Liver (tissue), 8 donors: ENCODE measurements at regions not wholly inside any gene's neighbourhood (a gene's known extent, or its start where the extent isn't known, plus 50 kb on each side); places are given as distances from the start of the nearest gene placed in this dataset.

ENCODE experiments used
- DNase-seq: peaks from one replicate; pipeline ENCODE4 v3.0.0-alpha.2; 2017; ENCODE audit warnings: low spot score
- H3K27ac ChIP-seq, 2 donors: one replicate each; pipeline ENCODE4 v1.7.0; 2013; ENCODE audit warnings: inconsistent platforms in 2 of 2, low read length in 2 of 2, control low read depth in 1 of 2, low read depth in 1 of 2, mild to moderate bottlenecking in 1 of 2
- H3K27me3 ChIP-seq, 4 donors: one replicate each; pipeline versions ENCODE4 v1.6.1 to v1.7.0; 2013; ENCODE audit warnings: low read length in 3 of 4, inconsistent platforms in 1 of 4, mild to moderate bottlenecking in 1 of 4, moderate library complexity in 1 of 4; ENCODE audit not compliant: control insufficient read depth in 4 of 4, insufficient read depth in 4 of 4
- H3K36me3 ChIP-seq, 4 donors: one replicate each; pipeline versions ENCODE4 v1.6.1 to v1.7.0; 2013; ENCODE audit warnings: low read length in 3 of 4, mild to moderate bottlenecking in 3 of 4, low read depth in 1 of 4, moderate library complexity in 1 of 4; ENCODE audit not compliant: control insufficient read depth in 4 of 4, insufficient read depth in 3 of 4
- H3K4me1 ChIP-seq, 4 donors: one replicate each; pipeline versions ENCODE4 v1.6.1 to v1.7.0; 2013; ENCODE audit warnings: low read length in 3 of 4, mild to moderate bottlenecking in 3 of 4, moderate library complexity in 1 of 4; ENCODE audit not compliant: control insufficient read depth in 4 of 4, insufficient read depth in 4 of 4
- H3K4me3 ChIP-seq, 3 donors: one replicate each; pipeline versions ENCODE4 v1.6.1 to v1.7.0; 2013; ENCODE audit warnings: low read length in 3 of 3, control low read depth in 1 of 3, low read depth in 1 of 3, mild to moderate bottlenecking in 1 of 3
- H3K9ac ChIP-seq, 2 donors: one replicate each; pipeline ENCODE4 v1.7.0; 2013; ENCODE audit warnings: low read length in 2 of 2, mild to moderate bottlenecking in 2 of 2, moderate library complexity in 2 of 2, control low read depth in 1 of 2, low read depth in 1 of 2
- H3K9me3 ChIP-seq, 4 donors: one replicate each; pipeline versions ENCODE4 v1.6.1 to v1.7.0; 2013; ENCODE audit warnings: low read length in 3 of 4; ENCODE audit not compliant: control insufficient read depth in 4 of 4
- EGR1 ChIP-seq, 2 donors: IDR thresholded peaks; 2 replicates each; pipeline ENCODE4 v1.6.1; 2016 to 2018; ENCODE audit warnings: antibody characterized with exemption in 2 of 2, low read depth in 2 of 2
- FOXA1 ChIP-seq: IDR thresholded peaks from 2 replicates; pipeline ENCODE4 v1.6.1; 2016; ENCODE audit warnings: antibody characterized with exemption
- FOXA2 ChIP-seq: IDR thresholded peaks from 2 replicates; pipeline ENCODE4 v1.6.1; 2016; ENCODE audit warnings: antibody characterized with exemption
- GABPA ChIP-seq, 2 donors: IDR thresholded peaks in 1 of 2; conservative IDR thresholded peaks in 1 of 2; 2 replicates each; pipeline ENCODE4 v1.6.1; 2016; ENCODE audit warnings: antibody characterized with exemption in 2 of 2, mild to moderate bottlenecking in 1 of 2, moderate library complexity in 1 of 2
- HNF4A ChIP-seq, 2 donors: conservative IDR thresholded peaks; 2 replicates each; pipeline ENCODE4 v1.6.1; 2016; ENCODE audit warnings: antibody characterized with exemption in 2 of 2, mild to moderate bottlenecking in 2 of 2
- HNF4G ChIP-seq: IDR thresholded peaks from 2 replicates; pipeline ENCODE4 v1.6.1; 2016; ENCODE audit warnings: antibody characterized with exemption
- JUND ChIP-seq, 2 donors: IDR thresholded peaks; 2 replicates each; pipeline ENCODE4 v1.6.1; 2016; ENCODE audit warnings: antibody characterized with exemption in 2 of 2
- NR2F2 ChIP-seq: IDR thresholded peaks from 2 replicates; pipeline ENCODE4 v1.6.1; 2016; ENCODE audit warnings: antibody characterized with exemption
- RAD21 ChIP-seq, 2 donors: IDR thresholded peaks; 2 replicates each; pipeline ENCODE4 v1.6.1; 2016; ENCODE audit warnings: antibody characterized with exemption in 2 of 2, mild to moderate bottlenecking in 2 of 2
- RXRA ChIP-seq, 2 donors: IDR thresholded peaks; 2 replicates each; pipeline ENCODE4 v1.6.1; 2017 to 2018; ENCODE audit warnings: antibody characterized with exemption in 2 of 2, mild to moderate bottlenecking in 1 of 2
- TAF1 ChIP-seq: conservative IDR thresholded peaks from 2 replicates; pipeline ENCODE4 v1.6.1; 2016; ENCODE audit warnings: antibody characterized with exemption, mild to moderate bottlenecking
- YY1 ChIP-seq: IDR thresholded peaks from 2 replicates; pipeline ENCODE4 v1.6.1; 2016; ENCODE audit warnings: antibody characterized with exemption, mild to moderate bottlenecking
- WGBS: extraction: QIAGEN DNeasy Blood & Tissue Kit; methylation state at CpG from one replicate; pipeline ENCODE4 v1.1.7; 2013; 5-methylcytosine and 5-hydroxymethylcytosine counted together
- TF ChIP-seq, protein P1 (sequence below): IDR thresholded peaks from 2 replicates; pipeline ENCODE4 v1.6.1; 2016; ENCODE audit warnings: antibody characterized with exemption
- TF ChIP-seq, protein P2 (sequence below): fragments of 150-350 bp; IDR thresholded peaks from 2 replicates; pipeline ENCODE4 v1.5.1; 2017; ENCODE audit warnings: improper control_type of control experiment, low read depth, low read length; ENCODE audit not compliant: missing input control
- TF ChIP-seq, protein P3 (sequence below): IDR thresholded peaks from 2 replicates; pipeline ENCODE4 v1.6.1; 2016; ENCODE audit warnings: antibody characterized with exemption, mild to moderate bottlenecking
- TF ChIP-seq, protein P4 (sequence below): IDR thresholded peaks from 2 replicates; pipeline ENCODE4 v1.6.1; 2016; ENCODE audit warnings: antibody characterized with exemption
- donor health status: healthy.
- donor health status: healthy.
- donor health status: healthy.
- donor health status: healthy.
- donor health status: healthy.

DNA sequence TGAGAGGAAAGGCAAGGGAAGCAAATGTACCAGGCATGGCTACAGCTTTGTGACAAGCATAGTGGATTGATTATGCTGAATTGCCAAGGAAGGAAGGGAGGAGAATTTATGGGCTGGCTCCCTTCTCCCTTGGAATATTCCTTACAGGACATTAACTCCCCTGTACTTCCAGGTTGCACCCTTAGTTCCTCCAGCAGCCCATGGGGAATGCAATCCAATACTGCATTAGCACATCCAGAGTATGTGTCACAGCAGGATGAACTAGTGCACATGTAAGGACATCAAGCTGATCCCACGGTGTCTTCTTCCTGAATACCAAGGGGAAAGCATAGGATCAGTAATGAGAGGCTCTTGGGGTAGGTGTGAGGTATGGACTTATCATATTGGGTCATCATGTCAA, 390.7 kb upstream of the POU3F2 start:
- H3K4me1 ChIP-seq: no peaks in the 10 kb centered on the region
- TF ChIP-seq FOXA2 (no peak), YY1 (no peak), HNF4G (no peak), NR2F2 (no peak), TAF1 (no peak), RAD21 (IDR thresholded peaks at IDR 0.05) (no peak), HNF4A (conservative IDR thresholded peaks at IDR 0.05) (no peak), GABPA (IDR thresholded peaks at IDR 0.05 in 1 of 2, conservative IDR thresholded peaks at IDR 0.05 in 1 of 2) (no peak), EGR1 (IDR thresholded peaks at IDR 0.05; ENCODE audit: low read depth in 2 of 2) (no peak)
- TF ChIP-seq, protein P1, sequence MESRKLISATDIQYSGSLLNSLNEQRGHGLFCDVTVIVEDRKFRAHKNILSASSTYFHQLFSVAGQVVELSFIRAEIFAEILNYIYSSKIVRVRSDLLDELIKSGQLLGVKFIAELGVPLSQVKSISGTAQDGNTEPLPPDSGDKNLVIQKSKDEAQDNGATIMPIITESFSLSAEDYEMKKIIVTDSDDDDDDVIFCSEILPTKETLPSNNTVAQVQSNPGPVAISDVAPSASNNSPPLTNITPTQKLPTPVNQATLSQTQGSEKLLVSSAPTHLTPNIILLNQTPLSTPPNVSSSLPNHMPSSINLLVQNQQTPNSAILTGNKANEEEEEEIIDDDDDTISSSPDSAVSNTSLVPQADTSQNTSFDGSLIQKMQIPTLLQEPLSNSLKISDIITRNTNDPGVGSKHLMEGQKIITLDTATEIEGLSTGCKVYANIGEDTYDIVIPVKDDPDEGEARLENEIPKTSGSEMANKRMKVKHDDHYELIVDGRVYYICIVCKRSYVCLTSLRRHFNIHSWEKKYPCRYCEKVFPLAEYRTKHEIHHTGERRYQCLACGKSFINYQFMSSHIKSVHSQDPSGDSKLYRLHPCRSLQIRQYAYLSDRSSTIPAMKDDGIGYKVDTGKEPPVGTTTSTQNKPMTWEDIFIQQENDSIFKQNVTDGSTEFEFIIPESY: no peak
- TF ChIP-seq, protein P2, sequence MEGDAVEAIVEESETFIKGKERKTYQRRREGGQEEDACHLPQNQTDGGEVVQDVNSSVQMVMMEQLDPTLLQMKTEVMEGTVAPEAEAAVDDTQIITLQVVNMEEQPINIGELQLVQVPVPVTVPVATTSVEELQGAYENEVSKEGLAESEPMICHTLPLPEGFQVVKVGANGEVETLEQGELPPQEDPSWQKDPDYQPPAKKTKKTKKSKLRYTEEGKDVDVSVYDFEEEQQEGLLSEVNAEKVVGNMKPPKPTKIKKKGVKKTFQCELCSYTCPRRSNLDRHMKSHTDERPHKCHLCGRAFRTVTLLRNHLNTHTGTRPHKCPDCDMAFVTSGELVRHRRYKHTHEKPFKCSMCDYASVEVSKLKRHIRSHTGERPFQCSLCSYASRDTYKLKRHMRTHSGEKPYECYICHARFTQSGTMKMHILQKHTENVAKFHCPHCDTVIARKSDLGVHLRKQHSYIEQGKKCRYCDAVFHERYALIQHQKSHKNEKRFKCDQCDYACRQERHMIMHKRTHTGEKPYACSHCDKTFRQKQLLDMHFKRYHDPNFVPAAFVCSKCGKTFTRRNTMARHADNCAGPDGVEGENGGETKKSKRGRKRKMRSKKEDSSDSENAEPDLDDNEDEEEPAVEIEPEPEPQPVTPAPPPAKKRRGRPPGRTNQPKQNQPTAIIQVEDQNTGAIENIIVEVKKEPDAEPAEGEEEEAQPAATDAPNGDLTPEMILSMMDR: no peak
- TF ChIP-seq, protein P3, sequence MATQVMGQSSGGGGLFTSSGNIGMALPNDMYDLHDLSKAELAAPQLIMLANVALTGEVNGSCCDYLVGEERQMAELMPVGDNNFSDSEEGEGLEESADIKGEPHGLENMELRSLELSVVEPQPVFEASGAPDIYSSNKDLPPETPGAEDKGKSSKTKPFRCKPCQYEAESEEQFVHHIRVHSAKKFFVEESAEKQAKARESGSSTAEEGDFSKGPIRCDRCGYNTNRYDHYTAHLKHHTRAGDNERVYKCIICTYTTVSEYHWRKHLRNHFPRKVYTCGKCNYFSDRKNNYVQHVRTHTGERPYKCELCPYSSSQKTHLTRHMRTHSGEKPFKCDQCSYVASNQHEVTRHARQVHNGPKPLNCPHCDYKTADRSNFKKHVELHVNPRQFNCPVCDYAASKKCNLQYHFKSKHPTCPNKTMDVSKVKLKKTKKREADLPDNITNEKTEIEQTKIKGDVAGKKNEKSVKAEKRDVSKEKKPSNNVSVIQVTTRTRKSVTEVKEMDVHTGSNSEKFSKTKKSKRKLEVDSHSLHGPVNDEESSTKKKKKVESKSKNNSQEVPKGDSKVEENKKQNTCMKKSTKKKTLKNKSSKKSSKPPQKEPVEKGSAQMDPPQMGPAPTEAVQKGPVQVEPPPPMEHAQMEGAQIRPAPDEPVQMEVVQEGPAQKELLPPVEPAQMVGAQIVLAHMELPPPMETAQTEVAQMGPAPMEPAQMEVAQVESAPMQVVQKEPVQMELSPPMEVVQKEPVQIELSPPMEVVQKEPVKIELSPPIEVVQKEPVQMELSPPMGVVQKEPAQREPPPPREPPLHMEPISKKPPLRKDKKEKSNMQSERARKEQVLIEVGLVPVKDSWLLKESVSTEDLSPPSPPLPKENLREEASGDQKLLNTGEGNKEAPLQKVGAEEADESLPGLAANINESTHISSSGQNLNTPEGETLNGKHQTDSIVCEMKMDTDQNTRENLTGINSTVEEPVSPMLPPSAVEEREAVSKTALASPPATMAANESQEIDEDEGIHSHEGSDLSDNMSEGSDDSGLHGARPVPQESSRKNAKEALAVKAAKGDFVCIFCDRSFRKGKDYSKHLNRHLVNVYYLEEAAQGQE: no peak
- no peak overlapping the region for H3K9ac ChIP-seq
- no peaks in the 10 kb centered on the region for H3K27me3 ChIP-seq
- H3K9me3 ChIP-seq: no peaks in the 10 kb centered on the region
- H3K4me3 ChIP-seq: no peak overlapping the region
- no peaks in the 10 kb centered on the region for H3K36me3 ChIP-seq
- 69% methylated on average over 1 of the region's 1 CpG for WGBS
- no peak overlapping the region for H3K27ac ChIP-seq
- DNase-seq: no peak

DNA sequence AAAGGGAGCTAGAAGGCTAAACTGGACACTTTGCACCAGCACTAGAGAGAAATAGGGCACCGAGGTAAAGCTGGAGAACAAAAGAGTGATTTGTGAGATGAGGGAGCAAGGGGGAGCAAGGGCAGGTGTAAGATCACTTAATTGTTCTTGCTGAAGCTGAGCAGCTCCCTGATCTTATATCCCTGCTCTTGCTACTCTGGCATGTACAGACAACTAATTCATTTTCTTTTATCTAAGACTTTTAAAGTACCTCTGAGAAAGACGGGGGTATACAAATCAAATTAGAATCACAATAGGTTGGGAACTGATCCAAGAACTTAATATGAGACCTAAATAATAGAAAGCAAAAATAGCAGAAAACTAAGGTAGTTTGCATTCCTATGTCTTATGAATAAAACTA, 381.7 kb upstream of the POU3F2 start:
- no peaks in the 10 kb centered on the region for H3K4me1 ChIP-seq
- H3K36me3 ChIP-seq: no peaks in the 10 kb centered on the region
- no peak overlapping the region for H3K9ac ChIP-seq
- 45% methylated on average over 2 of the region's 2 CpGs for WGBS
- no peaks in the 10 kb centered on the region for H3K9me3 ChIP-seq
- H3K4me3 ChIP-seq: no peak overlapping the region
- H3K27ac ChIP-seq: no peak overlapping the region
- DNase-seq: no peak
- no peaks in the 10 kb centered on the region for H3K27me3 ChIP-seq
- TF ChIP-seq JUND (IDR thresholded peaks at IDR 0.05) (no peak), EGR1 (IDR thresholded peaks at IDR 0.05; ENCODE audit: low read depth in 2 of 2) (no peak), HNF4A (conservative IDR thresholded peaks at IDR 0.05) (no peak), HNF4G (no peak), RAD21 (IDR thresholded peaks at IDR 0.05) (no peak), YY1 (no peak), GABPA (IDR thresholded peaks at IDR 0.05 in 1 of 2, conservative IDR thresholded peaks at IDR 0.05 in 1 of 2) (no peak), FOXA1 (no peak), RXRA (IDR thresholded peaks at IDR 0.05) (no peak), NR2F2 (no peak), TAF1 (no peak)
- TF ChIP-seq, protein P2: no peak
- TF ChIP-seq, protein P4, sequence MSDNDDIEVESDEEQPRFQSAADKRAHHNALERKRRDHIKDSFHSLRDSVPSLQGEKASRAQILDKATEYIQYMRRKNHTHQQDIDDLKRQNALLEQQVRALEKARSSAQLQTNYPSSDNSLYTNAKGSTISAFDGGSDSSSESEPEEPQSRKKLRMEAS: no peak
- TF ChIP-seq, protein P1: no peak
